Upper lobe of left lung (tissue), 6 donors: ENCODE measurements at regions not wholly inside any gene's neighbourhood (a gene's known extent, or its start where the extent isn't known, plus 50 kb on each side); places are given as distances from the start of the nearest gene placed in this dataset.

Experiments used
- ATAC-seq, 2 donors: fragments of 200-7000 bp; cut with Tn5 transposase; one replicate each; pipeline ENCODE4 v1.9.1; 2022; ENCODE audit warnings: mild to moderate bottlenecking in 2 of 2, moderate library complexity in 2 of 2; ENCODE audit not compliant: low FRiP score in 2 of 2
- DNase-seq, 2 donors: peaks; one replicate each; pipeline ENCODE4 v3.0.0-alpha.2; 2019 to 2020
- H3K27ac ChIP-seq, 4 donors: fragments of 200-600 bp; sonication (generic); one replicate each; pipeline ENCODE4 v1.5.1; 2016 to 2019
- H3K27me3 ChIP-seq, 4 donors: fragments of 200-600 bp; sonication (generic); one replicate each; pipeline ENCODE4 v1.5.1; 2017 to 2019
- H3K36me3 ChIP-seq, 4 donors: fragments of 200-600 bp; sonication (generic); one replicate each; pipeline ENCODE4 v1.5.1; 2016 to 2019
- H3K4me1 ChIP-seq, 4 donors: fragments of 200-600 bp; sonication (generic); one replicate each; pipeline ENCODE4 v1.5.1; 2018 to 2019
- H3K4me3 ChIP-seq, 4 donors: fragments of 200-600 bp; sonication (generic); one replicate each; pipeline ENCODE4 v1.5.1; 2017 to 2019; ENCODE audit warnings: mild to moderate bottlenecking in 2 of 4, moderate library complexity in 1 of 4
- H3K9me3 ChIP-seq, 4 donors: fragments of 200-600 bp; sonication (generic); one replicate each; pipeline ENCODE4 v1.5.1; 2018 to 2019
- CTCF ChIP-seq, 6 experiments: fragments of 450-650 bp in 4 of 6; fragments of 200-600 bp in 2 of 6; sonication (generic) in 2 of 6; IDR thresholded peaks; one replicate each; pipeline ENCODE4 v1.5.1; 2016 to 2019; ENCODE audit warnings: antibody characterized with exemption in 6 of 6
- EP300 ChIP-seq, 4 donors: sonication (generic); formaldehyde crosslinking; IDR thresholded peaks; one replicate each; pipeline ENCODE4 v1.5.1; 2017; ENCODE audit warnings: antibody characterized with exemption in 4 of 4, control low read depth in 2 of 4
- POLR2A ChIP-seq, 4 donors: fragments of 450-650 bp; IDR thresholded peaks; one replicate each; pipeline ENCODE4 v1.5.1; 2016 to 2017; ENCODE audit warnings: antibody characterized with exemption in 4 of 4, mild to moderate bottlenecking in 2 of 4
- POLR2AphosphoS5 ChIP-seq, 2 donors: sonication (generic); formaldehyde crosslinking; IDR thresholded peaks; one replicate each; pipeline ENCODE4 v1.5.1; 2017; ENCODE audit warnings: antibody characterized with exemption in 2 of 2
- WGBS, 2 donors: methylation state at CpG; one replicate each; pipeline ENCODE4 v1.1.5; 2017 to 2018; 5-methylcytosine and 5-hydroxymethylcytosine counted together
- donor health status: DM: no; HTN: no; CAD: no; lungs with moderate emphysema.
- donor health status: DM: no; HTN: yes; CAD: no; lungs with severe emphysema.

- no peak overlapping the region for H3K27ac ChIP-seq
- 60 to 61% methylated on average over 7 of the region's 7 CpGs for WGBS, 2 donors
- H3K9me3 ChIP-seq: no peaks in the 10 kb centered on the region
- H3K4me3 ChIP-seq: no peak overlapping the region
- H3K36me3 ChIP-seq: no peaks in the 10 kb centered on the region
- no peaks in the 10 kb centered on the region for H3K27me3 ChIP-seq
- TF ChIP-seq CTCF (IDR thresholded peaks at IDR 0.05): peak in 4 of 6 experiments; percentile 12 to 54 (median 28)
- TF ChIP-seq EP300 (IDR thresholded peaks at IDR 0.05): no peak
- ATAC-seq (no peak), DNase-seq (no peak)
- H3K4me1 ChIP-seq: no peaks in the 10 kb centered on the region
Observed at GRCh38 chr5:8908055-8908683, 637.7 kb downstream of the SEMA5A start.

GRCh38 chr5:8912106-8912505, 633.8 kb downstream of the SEMA5A start:
- Histone ChIP-seq H3K27ac (no peak overlapping the region), H3K27me3 (no peaks in the 10 kb centered on the region), H3K4me3 (no peak overlapping the region), H3K9me3 (no peaks in the 10 kb centered on the region), H3K4me1 (no peaks in the 10 kb centered on the region), H3K36me3 (no peaks in the 10 kb centered on the region)
- TF ChIP-seq EP300 (IDR thresholded peaks at IDR 0.05) (no peak), POLR2A (IDR thresholded peaks at IDR 0.05) (no peak), POLR2AphosphoS5 (IDR thresholded peaks at IDR 0.05) (no peak), CTCF (IDR thresholded peaks at IDR 0.05) (no peak)
- ATAC-seq (no peak), DNase-seq (no peak)
- WGBS, 2 donors: 94% methylated on average over 3 of the region's 3 CpGs

- no peaks in the 10 kb centered on the region for H3K36me3 ChIP-seq
- H3K27ac ChIP-seq: no peak overlapping the region
- no peaks in the 10 kb centered on the region for H3K27me3 ChIP-seq
- no peak overlapping the region for H3K4me3 ChIP-seq
- WGBS, 2 donors: 68 to 69% methylated on average over 4 of the region's 4 CpGs
- H3K9me3 ChIP-seq: no peaks in the 10 kb centered on the region
- no peaks in the 10 kb centered on the region for H3K4me1 ChIP-seq
- DNase-seq: no peak
- no peak for ATAC-seq
- TF ChIP-seq POLR2AphosphoS5 (IDR thresholded peaks at IDR 0.05) (no peak), CTCF (IDR thresholded peaks at IDR 0.05) (no peak), EP300 (IDR thresholded peaks at IDR 0.05) (no peak), POLR2A (IDR thresholded peaks at IDR 0.05) (no peak)
Observed at GRCh38 chr5:8913522-8913921, 632.4 kb downstream of the SEMA5A start.

GRCh38 chr5:8919096-8919495, 626.8 kb downstream of the SEMA5A start:
- Histone ChIP-seq H3K4me3 (no peak overlapping the region), H3K27ac (no peak overlapping the region), H3K4me1 (no peaks in the 10 kb centered on the region), H3K9me3 (no peaks in the 10 kb centered on the region), H3K27me3 (no peaks in the 10 kb centered on the region), H3K36me3 (no peaks in the 10 kb centered on the region)
- no peak for TF ChIP-seq POLR2AphosphoS5 (IDR thresholded peaks at IDR 0.05)
- TF ChIP-seq CTCF (IDR thresholded peaks at IDR 0.05): no peak
- no peak for TF ChIP-seq EP300 (IDR thresholded peaks at IDR 0.05)
- no peak for DNase-seq
- ATAC-seq: no peak

- no peaks in the 10 kb centered on the region for H3K36me3 ChIP-seq
- DNase-seq (no peak), ATAC-seq (no peak)
- TF ChIP-seq POLR2AphosphoS5 (IDR thresholded peaks at IDR 0.05) (no peak), POLR2A (IDR thresholded peaks at IDR 0.05) (no peak), EP300 (IDR thresholded peaks at IDR 0.05) (no peak), CTCF (IDR thresholded peaks at IDR 0.05) (no peak)
- WGBS, 2 donors: 56 to 65% methylated on average over 1 of the region's 1 CpG
- no peaks in the 10 kb centered on the region for H3K9me3 ChIP-seq
- H3K27ac ChIP-seq: no peak overlapping the region
- no peaks in the 10 kb centered on the region for H3K27me3 ChIP-seq
- H3K4me1 ChIP-seq: no peaks in the 10 kb centered on the region
- no peak overlapping the region for H3K4me3 ChIP-seq
Observed at GRCh38 chr5:8923526-8923925, 622.3 kb downstream of the SEMA5A start.
